IMR-90 (cell line): ENCODE measurements at regions not wholly inside any gene's neighbourhood (a gene's known extent, or its start where the extent isn't known, plus 50 kb on each side); places are given as distances from the start of the nearest gene placed in this dataset.

Source experiments
- CHD1 ChIP-seq: IDR thresholded peaks from 2 replicates; pipeline ENCODE4 v1.6.1; 2012; ENCODE audit warnings: low read depth, low read length, improper control_type of control experiment
- POLR2A ChIP-seq: IDR thresholded peaks from 2 replicates; pipeline ENCODE4 v1.6.1; 2012; ENCODE audit warnings: mild to moderate bottlenecking, low read depth, low read length
- RAD21 ChIP-seq: IDR thresholded peaks from 2 replicates; pipeline ENCODE4 v1.6.1; 2012; ENCODE audit warnings: low read length, improper control_type of control experiment
- RCOR1 ChIP-seq: IDR thresholded peaks from 2 replicates; pipeline ENCODE4 v1.6.1; 2012; ENCODE audit warnings: mild to moderate bottlenecking, low read length, improper control_type of control experiment; ENCODE audit not compliant: insufficient replicate concordance
- RFX5 ChIP-seq: IDR thresholded peaks from 2 replicates; pipeline ENCODE4 v1.8.0; 2012; ENCODE audit warnings: low read depth, mild to moderate bottlenecking, low read length, moderate library complexity
- TF ChIP-seq, protein P1 (sequence below): conservative IDR thresholded peaks from 2 replicates; pipeline ENCODE4 v1.5.1; 2012; ENCODE audit warnings: mild to moderate bottlenecking, low read depth, low read length, improper control_type of control experiment

DNA sequence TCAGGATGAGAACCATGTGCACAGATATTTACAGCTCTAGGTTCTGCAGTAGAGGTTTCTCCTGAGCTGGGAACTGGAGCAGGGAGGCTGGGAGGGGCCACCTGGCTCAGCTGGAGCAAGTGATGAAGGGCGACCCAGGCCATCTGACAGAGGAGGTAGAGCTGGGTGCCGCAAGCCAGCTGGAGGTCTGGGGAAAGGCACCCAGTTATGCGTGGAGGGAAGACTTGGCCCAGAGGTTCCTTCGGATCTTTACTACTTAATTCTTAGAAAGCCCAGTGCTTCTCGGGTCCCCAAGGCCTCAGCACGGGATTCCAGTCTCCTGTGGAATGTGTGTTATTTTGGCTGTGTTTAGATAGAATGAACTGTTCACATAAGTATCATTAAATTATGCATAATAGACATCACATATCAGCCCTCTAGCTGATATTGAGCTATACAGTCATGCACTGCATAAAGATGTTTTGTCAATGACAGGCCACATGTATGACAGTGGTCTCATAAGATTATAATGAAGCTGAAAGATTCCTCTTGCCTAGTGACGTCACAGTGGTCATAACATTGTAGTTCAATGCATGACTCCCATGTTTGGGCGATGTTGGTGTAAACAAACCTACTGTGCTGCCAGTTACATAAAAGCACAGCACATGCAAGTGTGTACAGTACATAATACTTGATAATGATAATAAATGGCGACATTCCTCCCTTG, 245.1 kb downstream of the RHOU start:
- no peak for TF ChIP-seq RCOR1
- no peak for TF ChIP-seq RAD21
- TF ChIP-seq, protein P1, sequence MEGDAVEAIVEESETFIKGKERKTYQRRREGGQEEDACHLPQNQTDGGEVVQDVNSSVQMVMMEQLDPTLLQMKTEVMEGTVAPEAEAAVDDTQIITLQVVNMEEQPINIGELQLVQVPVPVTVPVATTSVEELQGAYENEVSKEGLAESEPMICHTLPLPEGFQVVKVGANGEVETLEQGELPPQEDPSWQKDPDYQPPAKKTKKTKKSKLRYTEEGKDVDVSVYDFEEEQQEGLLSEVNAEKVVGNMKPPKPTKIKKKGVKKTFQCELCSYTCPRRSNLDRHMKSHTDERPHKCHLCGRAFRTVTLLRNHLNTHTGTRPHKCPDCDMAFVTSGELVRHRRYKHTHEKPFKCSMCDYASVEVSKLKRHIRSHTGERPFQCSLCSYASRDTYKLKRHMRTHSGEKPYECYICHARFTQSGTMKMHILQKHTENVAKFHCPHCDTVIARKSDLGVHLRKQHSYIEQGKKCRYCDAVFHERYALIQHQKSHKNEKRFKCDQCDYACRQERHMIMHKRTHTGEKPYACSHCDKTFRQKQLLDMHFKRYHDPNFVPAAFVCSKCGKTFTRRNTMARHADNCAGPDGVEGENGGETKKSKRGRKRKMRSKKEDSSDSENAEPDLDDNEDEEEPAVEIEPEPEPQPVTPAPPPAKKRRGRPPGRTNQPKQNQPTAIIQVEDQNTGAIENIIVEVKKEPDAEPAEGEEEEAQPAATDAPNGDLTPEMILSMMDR, result no peak
- no peak for TF ChIP-seq CHD1
- TF ChIP-seq RFX5, result no peak
- TF ChIP-seq POLR2A, result no peak
